Heart right ventricle (tissue), 16 donors: ENCODE measurements at regions not wholly inside any gene's neighbourhood (a gene's known extent, or its start where the extent isn't known, plus 50 kb on each side); places are given as distances from the start of the nearest gene placed in this dataset.

Source experiments
- ATAC-seq, 8 donors: fragments of 200-7000 bp; cut with Tn5 transposase; one replicate each; pipeline ENCODE4 v1.9.1; 2020; ENCODE audit warnings: mild to moderate bottlenecking in 8 of 8, moderate library complexity in 8 of 8, moderate number of reproducible peaks in 1 of 8
- DNase-seq, 2 donors: peaks; one replicate each; pipeline ENCODE4 v3.0.0-alpha.2; 2020
- H3K27ac ChIP-seq, 10 donors: fragments of 200-600 bp; sonication (generic) in 2 of 10; one replicate each; pipeline versions ENCODE4 v1.5.0 to v1.8.0; 2020 to 2022; ENCODE audit warnings: mild to moderate bottlenecking in 3 of 10
- H3K27me3 ChIP-seq, 7 donors: fragments of 200-600 bp; one replicate each; pipeline ENCODE4 v1.8.0; 2021 to 2022; ENCODE audit warnings: mild to moderate bottlenecking in 2 of 7
- H3K36me3 ChIP-seq, 9 donors: fragments of 200-600 bp; sonication (generic) in 1 of 9; one replicate each; pipeline versions ENCODE4 v1.5.0 to v1.8.0; 2020 to 2022; ENCODE audit warnings: mild to moderate bottlenecking in 2 of 9
- H3K4me1 ChIP-seq, 9 donors: fragments of 200-600 bp; sonication (generic) in 1 of 9; one replicate each; pipeline versions ENCODE4 v1.5.0 to v1.8.0; 2020 to 2022; ENCODE audit warnings: mild to moderate bottlenecking in 4 of 9
- H3K4me3 ChIP-seq, 10 donors: fragments of 200-600 bp; sonication (generic) in 2 of 10; one replicate each; pipeline versions ENCODE4 v1.5.0 to v1.8.0; 2020 to 2022; ENCODE audit warnings: mild to moderate bottlenecking in 7 of 10, moderate library complexity in 2 of 10
- H3K9me3 ChIP-seq, 11 donors: fragments of 200-600 bp in 10 of 11; sonication (generic) in 2 of 11; one replicate each; pipeline versions ENCODE4 v1.5.0 to v1.8.0; 2013 to 2022; ENCODE audit warnings: mild to moderate bottlenecking in 2 of 11, control low read depth in 1 of 11, moderate library complexity in 1 of 11
- CTCF ChIP-seq, 9 donors: fragments of 200-600 bp; sonication (generic) in 2 of 9; IDR thresholded peaks; one replicate each; pipeline versions ENCODE4 v1.5.0 to v1.8.0; 2021 to 2022; ENCODE audit warnings: antibody characterized with exemption in 9 of 9, mild to moderate bottlenecking in 5 of 9, moderate library complexity in 1 of 9
- WGBS, 2 donors: extraction: QIAGEN DNeasy Blood & Tissue Kit; methylation state at CpG; one replicate each; pipeline ENCODE4 v1.1.7; 2013; ENCODE audit warnings: inconsistent platforms in 1 of 2; 5-methylcytosine and 5-hydroxymethylcytosine counted together
- intact Hi-C, 10 donors: fragments of 100-400 bp; cut with DNase I; formaldehyde crosslinking; loops; one replicate each; pipeline versions ENCODE4 v1.11.1 to v1.14.2; 2022
- donor health status: Arrhythmogenic right ventricular cardiomyopathy.
- donor health status: ischemic (EF 13 %, LVEDD 7.1; RV severe dilation, severe dysfunction).
- donor health status: healthy with polysubstance abuse.
- donor health status: DM: no; HTN: yes; CAD: no.
- donor health status: DM: no; HTN: no; CAD: no.
- donor health status: ischemic (EF 25% LVEDD 6.9; RV normal size, moderate dysfunction).
- donor health status: ischemic (EF 25% LVEDD 5.7; RV mildly dilated, moderate dysfunction).
- donor health status: healthy.
- donor health status: DM: yes; HTN: yes; CAD: no.
- donor health status: Ischemic cardiomyopathy.
- donor health status: ischemic (EF 35%, LVEDD 5.7; RV mildly dilated, moderate dysfunction).
- donor health status: nonischemic (EF 11% LVEDD 7.7; RV severe dilation, severe dysfunction).
- donor health status: DM: yes; HTN: yes; CAD: no.
- donor health status: PGD.
- donor health status: ischemic (EF 29% LVEDD 5.4; RV normal size, mild dysfunction).
- donor health status: nonischemic (EF 23%, LVEDD 6.1; RV moderate dilation, normal function).

- 65 to 69% methylated on average over 4 of the region's 4 CpGs for WGBS, 2 donors
- Histone ChIP-seq H3K36me3 (no peaks in the 10 kb centered on the region), H3K27ac (no peak overlapping the region), H3K4me1 (peaks cover 0 to 35% (median 12%) of the 10 kb centered on the region in 9 donors), H3K9me3 (no peaks in the 10 kb centered on the region), H3K4me3 (no peak overlapping the region), H3K27me3 (peaks cover 0 to 59% (median 0%) of the 10 kb centered on the region in 7 donors)
- TF ChIP-seq CTCF (IDR thresholded peaks at IDR 0.05): no peak
- DNase-seq (no peak), ATAC-seq (no peak)
- intact Hi-C loops: no loop called here
These were observed 84.9 kb upstream of the HSPA9 start for GRCh38 chr5:138660051-138660572.

GRCh38 chr5:138659561-138659960, 84.4 kb upstream of the HSPA9 start:
- Histone ChIP-seq H3K36me3 (no peaks in the 10 kb centered on the region), H3K4me3 (no peak overlapping the region), H3K9me3 (no peaks in the 10 kb centered on the region), H3K27ac (no peak overlapping the region), H3K27me3 (peaks cover 0 to 60% (median 0%) of the 10 kb centered on the region in 7 donors), H3K4me1 (peaks cover 0 to 31% (median 9%) of the 10 kb centered on the region in 9 donors)
- ATAC-seq: no peak
- no peak for TF ChIP-seq CTCF (IDR thresholded peaks at IDR 0.05)
- no peak for DNase-seq
- WGBS, 2 donors: 91% methylated on average over 3 of the region's 3 CpGs
- intact Hi-C loops: loop anchor here in 1 of 10 donors (10.0 kb wide), 1 partner anchor 95 kb away; the partner anchor contains the start of gene CTNNA1

GRCh38 chr5:138659121-138659520, 83.9 kb upstream of the HSPA9 start:
- no peak for TF ChIP-seq CTCF (IDR thresholded peaks at IDR 0.05)
- no peaks in the 10 kb centered on the region for H3K9me3 ChIP-seq
- no peaks in the 10 kb centered on the region for H3K36me3 ChIP-seq
- 92 to 98% methylated on average over 3 of the region's 3 CpGs for WGBS, 2 donors
- peaks cover 0 to 30% (median 9%) of the 10 kb centered on the region in 9 donors for H3K4me1 ChIP-seq
- ATAC-seq (no peak), DNase-seq (no peak)
- no peak overlapping the region for H3K27ac ChIP-seq
- H3K27me3 ChIP-seq: peaks cover 0 to 64% (median 0%) of the 10 kb centered on the region in 7 donors
- intact Hi-C loops: loop anchor here in 1 of 10 donors (10.0 kb wide), 1 partner anchor 96 kb away; the partner anchor contains the start of gene CTNNA1
- H3K4me3 ChIP-seq: no peak overlapping the region

- WGBS, 2 donors: 91 to 92% methylated on average over 6 of the region's 6 CpGs
- Histone ChIP-seq H3K27ac (no peak overlapping the region), H3K36me3 (no peaks in the 10 kb centered on the region), H3K9me3 (no peaks in the 10 kb centered on the region), H3K27me3 (peaks cover 0 to 69% (median 0%) of the 10 kb centered on the region in 7 donors), H3K4me3 (no peak overlapping the region), H3K4me1 (peaks cover 0 to 33% (median 9%) of the 10 kb centered on the region in 9 donors)
- TF ChIP-seq CTCF (IDR thresholded peaks at IDR 0.05): no peak
- intact Hi-C loops: loop anchor here in 1 of 10 donors (10.0 kb wide), 1 partner anchor 96 kb away; the partner anchor contains the start of gene CTNNA1
- DNase-seq (no peak), ATAC-seq (no peak)
These were observed 83.5 kb upstream of the HSPA9 start for GRCh38 chr5:138658676-138659075.
